ENCODE measurements at regions not wholly inside any gene's neighbourhood (a gene's known extent, or its start where the extent isn't known, plus 50 kb on each side); places are given as distances from the start of the nearest gene placed in this dataset.

GRCh38 chr6:74152096-74152675 is 456.2 kb downstream of the CD109 start:
- no peak for DNase-seq (ENCODE audit: low read depth in 2 of 3, low spot score in 2 of 3)

DNA sequence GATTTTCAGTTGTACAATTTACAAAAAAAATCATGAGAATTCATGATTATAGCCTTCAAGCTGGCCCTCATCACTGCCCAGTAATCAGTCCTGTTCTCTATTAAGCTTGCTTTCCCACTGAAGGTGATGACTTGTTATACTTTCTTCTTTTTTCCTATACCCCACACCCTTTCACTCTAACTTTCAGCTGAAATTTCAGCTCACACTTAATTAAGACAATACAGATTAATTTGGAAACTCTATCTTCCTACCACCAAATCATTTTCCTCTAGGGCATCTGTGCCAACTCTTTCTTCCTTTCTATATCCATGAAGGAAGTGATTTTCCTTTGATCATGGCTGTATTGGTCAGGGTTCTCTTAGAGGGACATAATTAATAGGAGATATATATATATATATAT is 449.9 kb downstream of the CD109 start:
- DNase-seq (ENCODE audit: low read depth in 2 of 3, low spot score in 2 of 3): no peak

DNA sequence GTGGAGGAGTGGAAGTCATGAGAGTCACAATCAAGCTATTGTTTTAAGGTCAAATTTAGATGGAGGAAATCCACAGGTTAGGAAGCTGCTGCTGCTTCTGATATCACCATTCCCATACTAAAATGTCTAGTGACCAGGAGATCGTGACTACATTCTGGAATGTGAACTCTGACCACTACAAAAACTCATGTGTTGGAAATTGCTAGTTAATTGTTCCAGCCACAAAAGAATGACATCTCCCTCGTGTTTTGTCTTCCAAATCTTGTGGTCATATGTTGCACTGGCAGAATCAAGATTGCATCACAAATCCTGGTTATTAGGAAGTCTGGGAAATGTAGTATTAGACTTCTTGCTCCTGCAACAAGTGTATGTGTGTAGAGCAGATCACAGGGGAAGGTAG is 441.9 kb downstream of the CD109 start:
- DNase-seq (ENCODE audit: low read depth in 2 of 3, low spot score in 2 of 3): no peak

DNA sequence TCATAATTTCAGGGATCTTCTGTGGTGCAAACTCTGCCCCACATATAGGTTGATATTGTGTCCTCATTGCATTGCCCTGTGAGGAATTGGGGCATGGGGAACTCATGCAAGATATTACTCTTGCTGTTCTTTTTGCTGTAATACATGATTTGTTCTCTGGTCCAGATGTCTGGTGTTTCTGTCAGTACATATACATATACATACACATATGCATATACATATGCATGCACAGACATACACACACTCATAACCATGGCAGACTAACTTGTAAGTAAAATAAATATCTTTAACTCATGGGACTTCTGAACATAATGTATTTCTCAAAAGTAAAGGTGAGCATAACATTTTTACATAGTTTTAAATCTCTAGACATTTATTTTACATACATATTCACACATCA is 438.3 kb downstream of the CD109 start:
- DNase-seq (ENCODE audit: low read depth in 2 of 3, low spot score in 2 of 3): no peak

- no peak for DNase-seq (ENCODE audit: low read depth in 2 of 3, low spot score in 2 of 3)
Measured at GRCh38 chr6:74133073-74133472, 437.1 kb downstream of the CD109 start.

DNA sequence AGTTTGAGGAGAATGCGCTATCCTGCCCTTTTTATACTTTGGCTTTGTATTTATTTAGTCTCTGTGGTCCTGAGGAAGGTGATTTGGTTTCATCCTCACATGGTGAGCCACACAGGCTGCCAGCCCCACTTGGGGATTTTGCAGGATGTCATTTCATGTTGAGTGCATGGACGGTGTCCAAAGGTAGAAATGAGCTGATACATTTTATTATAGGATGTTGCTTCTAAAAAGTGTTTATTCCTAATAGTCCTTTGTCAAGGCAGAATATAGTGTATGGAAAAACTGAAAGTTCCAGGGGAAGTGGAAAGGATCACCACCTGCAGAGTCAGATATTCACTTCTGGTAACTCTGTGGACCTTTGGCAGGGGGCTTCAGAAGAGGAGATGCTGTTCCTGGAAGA is 434.6 kb downstream of the CD109 start:
- no peak for DNase-seq (ENCODE audit: low read depth in 2 of 3, low spot score in 2 of 3)

- no peak for DNase-seq (ENCODE audit: low read depth in 2 of 3, low spot score in 2 of 3)
Measured at GRCh38 chr6:74128536-74128935, 432.5 kb downstream of the CD109 start.

DNA sequence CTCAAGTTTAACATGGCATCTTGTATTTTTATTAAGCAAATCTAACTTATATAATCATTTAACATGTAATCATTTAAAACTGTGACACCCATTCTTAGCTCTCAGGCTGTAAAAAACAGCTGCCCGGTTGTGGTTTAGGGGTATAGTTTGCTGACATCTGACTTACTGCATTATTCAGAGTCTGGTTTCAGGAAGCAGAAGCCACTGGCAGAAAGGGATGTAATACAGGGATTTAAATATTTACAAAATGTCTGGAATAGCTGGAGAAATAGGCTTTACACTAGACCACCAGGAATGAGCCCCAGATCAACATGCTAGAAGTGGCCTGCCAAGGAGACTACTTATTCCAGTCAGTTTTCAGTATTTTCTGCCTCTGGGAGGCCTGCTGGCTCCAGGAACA is 421.1 kb downstream of the CD109 start:
- DNase-seq (ENCODE audit: low read depth in 2 of 3, low spot score in 2 of 3): no peak

GRCh38 chr6:74115674-74116073 is 419.7 kb downstream of the CD109 start:
- no peak for DNase-seq (ENCODE audit: low read depth in 2 of 3, low spot score in 2 of 3)

GRCh38 chr6:74114428-74114827 is 418.4 kb downstream of the CD109 start:
- DNase-seq (ENCODE audit: low read depth in 2 of 3, low spot score in 2 of 3): no peak

GRCh38 chr6:74113901-74114300 is 417.9 kb downstream of the CD109 start:
- no peak for DNase-seq (ENCODE audit: low read depth in 2 of 3, low spot score in 2 of 3)

GRCh38 chr6:74103417-74103816 is 407.4 kb downstream of the CD109 start:
- no peak for DNase-seq (ENCODE audit: low read depth in 2 of 3, low spot score in 2 of 3)

DNA sequence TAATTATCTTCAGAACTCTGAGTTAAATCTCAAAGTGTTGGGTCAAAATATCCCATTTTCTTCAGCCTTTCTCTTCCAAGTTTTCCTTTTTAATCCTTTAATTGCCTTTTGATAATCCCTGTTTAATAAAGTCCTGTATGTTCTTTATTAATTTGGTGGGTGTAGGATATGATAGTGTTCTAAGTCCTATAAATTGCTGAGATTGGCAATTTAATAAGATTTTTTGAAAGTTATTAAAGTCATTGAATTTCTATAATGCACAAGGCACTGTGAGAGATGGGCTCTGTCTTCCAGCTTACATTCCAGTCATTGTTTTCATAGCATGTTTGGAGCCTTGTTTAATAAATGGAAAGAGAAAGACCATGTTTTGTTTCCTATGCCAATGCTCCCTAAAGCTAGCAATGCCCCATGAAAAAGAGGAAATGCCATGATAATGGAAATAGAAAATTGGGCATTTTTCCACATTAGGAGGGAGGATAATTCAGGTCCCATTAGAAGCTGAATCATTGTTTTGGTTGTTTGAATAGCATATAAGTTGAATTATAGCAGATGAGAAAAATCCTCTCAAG is 404.8 kb downstream of the CD109 start:
- no peak for DNase-seq (ENCODE audit: low read depth in 2 of 3, low spot score in 2 of 3)

GRCh38 chr6:74096329-74096728 is 400.3 kb downstream of the CD109 start:
- DNase-seq (ENCODE audit: low read depth in 2 of 3, low spot score in 2 of 3): no peak

DNA sequence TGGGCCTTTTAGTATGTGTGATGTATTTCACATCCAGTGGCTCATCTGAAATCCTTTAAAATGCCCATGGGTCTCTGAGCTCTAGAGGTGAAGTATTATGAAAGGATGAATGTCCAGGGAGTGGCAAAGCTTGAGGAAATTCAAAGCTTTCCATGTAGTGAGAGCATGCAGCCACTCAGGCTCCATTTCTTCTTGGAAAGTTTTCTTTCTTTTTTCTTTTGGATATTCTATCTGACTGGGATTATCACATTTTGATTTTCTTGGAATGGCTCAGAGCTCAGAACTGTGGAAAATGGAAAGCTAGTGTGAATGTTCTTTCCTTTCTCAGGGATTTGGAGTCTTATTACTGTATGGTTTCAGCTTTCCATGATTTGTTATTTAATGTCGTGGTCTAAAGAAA is 397.4 kb downstream of the CD109 start:
- DNase-seq (ENCODE audit: low read depth in 2 of 3, low spot score in 2 of 3): no peak

- DNase-seq (ENCODE audit: low read depth in 2 of 3, low spot score in 2 of 3): no peak
Measured at GRCh38 chr6:74091794-74092157, 395.8 kb downstream of the CD109 start.

- peak in 2 of 3 donors; percentile 15 to 46 for DNase-seq (ENCODE audit: low read depth in 2 of 3, low spot score in 2 of 3)
Measured at GRCh38 chr6:74091136-74091793, 395.3 kb downstream of the CD109 start.

DNA sequence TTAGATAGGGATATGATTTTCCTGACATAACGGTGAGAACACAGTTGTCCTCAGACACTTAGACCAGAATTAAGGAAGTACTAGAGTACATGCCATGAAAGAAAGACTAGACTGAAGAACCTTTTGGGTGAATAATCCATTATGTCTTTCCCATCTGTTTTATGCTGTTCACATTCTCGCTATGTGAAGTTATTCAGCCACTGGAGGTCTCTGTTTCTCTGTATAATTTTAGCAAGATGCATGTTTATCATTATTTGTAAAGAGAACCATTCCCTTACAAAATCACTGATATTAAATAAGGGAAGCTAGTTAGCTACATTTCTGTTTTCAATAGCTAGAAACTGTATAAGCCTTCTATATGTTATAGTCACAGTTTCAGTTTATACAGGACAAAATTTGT is 391.9 kb downstream of the CD109 start:
- DNase-seq (ENCODE audit: low read depth in 2 of 3, low spot score in 2 of 3): no peak

DNA sequence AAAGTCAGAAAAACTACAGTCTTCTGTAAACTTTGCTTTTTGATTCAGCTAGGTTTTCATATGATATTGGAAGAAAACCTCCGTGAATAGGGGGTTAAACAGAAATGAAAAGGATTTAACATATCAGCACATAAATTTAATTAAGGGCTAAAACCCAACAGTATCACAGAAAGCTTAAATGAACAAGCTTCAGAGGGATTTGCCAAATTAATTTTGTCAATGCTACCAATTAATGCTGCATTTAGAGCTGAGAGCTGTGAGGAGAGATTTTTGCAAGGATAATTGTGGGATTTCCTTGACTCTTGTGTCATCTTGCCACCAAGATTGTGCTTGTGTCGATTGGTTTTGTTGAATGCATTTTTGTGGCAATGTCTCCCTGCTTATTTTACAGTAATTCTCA is 379.9 kb downstream of the CD109 start:
- DNase-seq (ENCODE audit: low read depth in 2 of 3, low spot score in 2 of 3): no peak

GRCh38 chr6:74075323-74075722 is 379.3 kb downstream of the CD109 start:
- DNase-seq (ENCODE audit: low read depth in 2 of 3, low spot score in 2 of 3): no peak

DNA sequence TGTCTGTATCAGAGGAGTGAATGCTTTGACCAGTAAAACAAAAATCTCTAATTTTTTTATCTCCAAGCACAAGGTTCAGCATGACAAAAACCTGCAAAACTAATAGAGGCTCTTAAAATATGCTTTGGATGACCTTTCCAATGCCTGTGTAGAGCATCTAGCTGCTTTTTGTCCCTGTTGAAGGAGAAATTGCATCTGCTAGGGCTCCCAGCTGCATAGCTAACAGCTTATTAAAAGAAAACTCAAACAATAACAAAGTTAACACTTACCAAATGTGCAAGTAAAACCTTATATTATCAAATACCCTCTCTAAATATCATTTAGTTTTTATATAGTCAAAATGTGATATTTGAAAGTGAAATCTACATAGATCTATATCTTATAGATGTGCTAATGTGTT is 378.6 kb downstream of the CD109 start:
- no peak for DNase-seq (ENCODE audit: low read depth in 2 of 3, low spot score in 2 of 3)

- DNase-seq (ENCODE audit: low read depth in 2 of 3, low spot score in 2 of 3): no peak
Measured at GRCh38 chr6:74073999-74074398, 378.0 kb downstream of the CD109 start.

- DNase-seq (ENCODE audit: low read depth in 2 of 3, low spot score in 2 of 3): no peak
Measured at GRCh38 chr6:74073429-74073828, 377.4 kb downstream of the CD109 start.

Measured in hematopoietic multipotent progenitor cell (in vitro differentiated cells).